CD14-positive monocyte (primary cell): ENCODE measurements at regions not wholly inside any gene's neighbourhood (a gene's known extent, or its start where the extent isn't known, plus 50 kb on each side); places are given as distances from the start of the nearest gene placed in this dataset.

Source experiments
- DNase-seq, 3 donors: peaks; one replicate each; pipeline ENCODE4 v3.0.0-alpha.2; 2011 to 2022
- H2AFZ ChIP-seq: 2 replicates; pipeline ENCODE4 v1.6.0; 2012; ENCODE audit warnings: mild to moderate bottlenecking, low read depth, low read length, inconsistent platforms; ENCODE audit not compliant: insufficient read depth, poor library complexity, severe bottlenecking
- H3K27ac ChIP-seq, 2 donors: 1 replicate in 1 of 2; 2 replicates in 1 of 2; pipeline ENCODE4 v1.5.1; 2012 to 2013; ENCODE audit warnings: low read length in 2 of 2, control low read depth in 1 of 2, inconsistent platforms in 1 of 2, low read depth in 1 of 2, mild to moderate bottlenecking in 1 of 2
- H3K27me3 ChIP-seq, 2 donors: one replicate each; pipeline versions ENCODE4 v1.6.0 to v1.6.1; 2011 to 2013; ENCODE audit warnings: low read length in 2 of 2; ENCODE audit not compliant: control insufficient read depth in 2 of 2, insufficient read depth in 2 of 2
- H3K36me3 ChIP-seq, 2 donors: replicated peaks in 1 of 2; 1 replicate in 1 of 2; 2 replicates in 1 of 2; pipeline versions ENCODE4 v1.5.1 to v1.6.1; 2012 to 2013; ENCODE audit warnings: low read length in 2 of 2, control low read depth in 1 of 2, inconsistent platforms in 1 of 2, mild to moderate bottlenecking in 1 of 2; ENCODE audit not compliant: insufficient read depth in 2 of 2, control insufficient read depth in 1 of 2
- H3K4me1 ChIP-seq, 2 donors: 1 replicate in 1 of 2; 2 replicates in 1 of 2; pipeline versions ENCODE4 v1.5.1 to v1.6.1; 2012 to 2013; ENCODE audit warnings: low read length in 2 of 2, control low read depth in 1 of 2, inconsistent platforms in 1 of 2, mild to moderate bottlenecking in 1 of 2, moderate library complexity in 1 of 2; ENCODE audit not compliant: insufficient read depth in 2 of 2, control insufficient read depth in 1 of 2
- H3K4me2 ChIP-seq: replicated peaks from 2 replicates; pipeline ENCODE3; 2012; ENCODE audit warnings: low read length, moderate library complexity, mild to moderate bottlenecking; ENCODE audit not compliant: poor library complexity, severe bottlenecking; ENCODE audit errors: extremely low read depth
- H3K4me3 ChIP-seq, 3 experiments: fragments of 200-600 bp in 1 of 3; sonication (generic) in 1 of 3; replicated peaks in 1 of 3; 1 replicate in 2 of 3; 2 replicates in 1 of 3; pipeline ENCODE4 v1.5.1; 2011 to 2013; ENCODE audit warnings: low read length in 3 of 3, mild to moderate bottlenecking in 3 of 3, control low read depth in 2 of 3, low read depth in 2 of 3, inconsistent platforms in 1 of 3, moderate library complexity in 1 of 3
- H3K79me2 ChIP-seq: 2 replicates; pipeline ENCODE4 v1.6.0; 2012; ENCODE audit warnings: mild to moderate bottlenecking, control low read depth, inconsistent platforms, low read length, moderate library complexity; ENCODE audit not compliant: insufficient read depth
- H3K9ac ChIP-seq: 2 replicates; pipeline ENCODE4 v1.6.0; 2017; ENCODE audit warnings: low read length, mild to moderate bottlenecking; ENCODE audit not compliant: insufficient read depth, poor library complexity, severe bottlenecking
- H3K9me3 ChIP-seq, 2 donors: replicated peaks in 1 of 2; 1 replicate in 1 of 2; 2 replicates in 1 of 2; pipeline versions ENCODE4 v1.5.1 to v1.6.1; 2012 to 2013; ENCODE audit warnings: low read length in 2 of 2, control low read depth in 1 of 2; ENCODE audit not compliant: control insufficient read depth in 1 of 2, insufficient read depth in 1 of 2
- H4K20me1 ChIP-seq: 2 replicates; pipeline ENCODE4 v1.6.0; 2012; ENCODE audit warnings: mild to moderate bottlenecking, low read length, control low read depth, moderate library complexity; ENCODE audit not compliant: insufficient read depth
- H3K27ac Mint-ChIP-seq, 7 donors: one replicate each; pipeline ENCODE4 v1.8.0; 2020; ENCODE audit warnings: mild to moderate bottlenecking in 7 of 7, mixed read lengths in 7 of 7, moderate library complexity in 6 of 7, inconsistent platforms in 2 of 7
- H3K27me3 Mint-ChIP-seq, 3 donors: one replicate each; pipeline ENCODE4 v1.8.0; 2021 to 2022; ENCODE audit warnings: low read depth in 3 of 3, mild to moderate bottlenecking in 3 of 3, mixed read lengths in 3 of 3, moderate library complexity in 3 of 3, inconsistent platforms in 1 of 3
- H3K36me3 Mint-ChIP-seq, 2 donors: one replicate each; pipeline ENCODE4 v1.8.0; 2020; ENCODE audit warnings: mixed read lengths in 2 of 2, inconsistent platforms in 1 of 2, mild to moderate bottlenecking in 1 of 2
- H3K4me1 Mint-ChIP-seq: one replicate; pipeline ENCODE4 v1.8.0; 2020; ENCODE audit warnings: mild to moderate bottlenecking, mixed read lengths
- H3K4me3 Mint-ChIP-seq, 2 donors: one replicate each; pipeline ENCODE4 v1.8.0; 2020; ENCODE audit warnings: mild to moderate bottlenecking in 2 of 2, mixed read lengths in 2 of 2, moderate library complexity in 1 of 2
- H3K9me3 Mint-ChIP-seq, 7 donors: one replicate each; pipeline ENCODE4 v1.8.0; 2020 to 2022; ENCODE audit warnings: mixed read lengths in 7 of 7, mild to moderate bottlenecking in 6 of 7, moderate library complexity in 6 of 7, inconsistent platforms in 2 of 7
- WGBS: methylation state at CpG from one replicate; pipeline ENCODE4 v1.1.5; 2013; ENCODE audit warnings: missing lambda C conversion rate; ENCODE audit not compliant: insufficient coverage; 5-methylcytosine and 5-hydroxymethylcytosine counted together
- intact Hi-C, 2 donors: fragments of 100-400 bp; cut with micrococcal nuclease; formaldehyde crosslinking; loops; one replicate each; pipeline versions ENCODE4 v1.15.0 to v1.15.1; 2023
- TF ChIP-seq, protein P1 (sequence below): fragments of 200-600 bp; IDR thresholded peaks from one replicate; pipeline ENCODE4 v1.8.0; 2022; ENCODE audit warnings: antibody characterized with exemption, mild to moderate bottlenecking

- no CpG with 5 or more reads among the region's 2 CpGs for WGBS
- no peak overlapping the region for H3K4me3 ChIP-seq
- intact Hi-C loops: no loop called here
- TF ChIP-seq, protein P1, sequence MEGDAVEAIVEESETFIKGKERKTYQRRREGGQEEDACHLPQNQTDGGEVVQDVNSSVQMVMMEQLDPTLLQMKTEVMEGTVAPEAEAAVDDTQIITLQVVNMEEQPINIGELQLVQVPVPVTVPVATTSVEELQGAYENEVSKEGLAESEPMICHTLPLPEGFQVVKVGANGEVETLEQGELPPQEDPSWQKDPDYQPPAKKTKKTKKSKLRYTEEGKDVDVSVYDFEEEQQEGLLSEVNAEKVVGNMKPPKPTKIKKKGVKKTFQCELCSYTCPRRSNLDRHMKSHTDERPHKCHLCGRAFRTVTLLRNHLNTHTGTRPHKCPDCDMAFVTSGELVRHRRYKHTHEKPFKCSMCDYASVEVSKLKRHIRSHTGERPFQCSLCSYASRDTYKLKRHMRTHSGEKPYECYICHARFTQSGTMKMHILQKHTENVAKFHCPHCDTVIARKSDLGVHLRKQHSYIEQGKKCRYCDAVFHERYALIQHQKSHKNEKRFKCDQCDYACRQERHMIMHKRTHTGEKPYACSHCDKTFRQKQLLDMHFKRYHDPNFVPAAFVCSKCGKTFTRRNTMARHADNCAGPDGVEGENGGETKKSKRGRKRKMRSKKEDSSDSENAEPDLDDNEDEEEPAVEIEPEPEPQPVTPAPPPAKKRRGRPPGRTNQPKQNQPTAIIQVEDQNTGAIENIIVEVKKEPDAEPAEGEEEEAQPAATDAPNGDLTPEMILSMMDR: no peak
- H3K27me3 Mint-ChIP-seq: no peaks in the 10 kb centered on the region
- H3K27ac Mint-ChIP-seq: no peak overlapping the region
- no peaks in the 10 kb centered on the region for H3K4me1 ChIP-seq
- no peaks in the 10 kb centered on the region for H3K36me3 Mint-ChIP-seq
- H3K4me1 Mint-ChIP-seq: no peaks in the 10 kb centered on the region
- DNase-seq: no peak
- no peaks in the 10 kb centered on the region for H3K36me3 ChIP-seq
- H3K4me2 ChIP-seq: no peak overlapping the region
- H3K27me3 ChIP-seq: no peaks in the 10 kb centered on the region
- H2AFZ ChIP-seq: no peak overlapping the region
- no peaks in the 10 kb centered on the region for H3K79me2 ChIP-seq
- H4K20me1 ChIP-seq: no peaks in the 10 kb centered on the region
- H3K9me3 Mint-ChIP-seq: peaks cover 0 to 3% (median 2%) of the 10 kb centered on the region in 7 donors
- no peak overlapping the region for H3K27ac ChIP-seq
- peaks cover 0 to 11% of the 10 kb centered on the region in 2 donors for H3K9me3 ChIP-seq
- no peak overlapping the region for H3K9ac ChIP-seq
- H3K4me3 Mint-ChIP-seq: no peak overlapping the region
Measured at GRCh38 chr6:97771372-97771771, 488.4 kb upstream of the MMS22L start.

GRCh38 chr6:97775012-97775411 is 492.0 kb upstream of the MMS22L start:
- WGBS: 97% methylated on average over 3 of the region's 5 CpGs
- no peaks in the 10 kb centered on the region for H3K27me3 ChIP-seq
- peaks cover 0 to 1% (median 0%) of the 10 kb centered on the region in 3 donors for H3K27me3 Mint-ChIP-seq
- H3K9me3 ChIP-seq: peaks cover 0 to 11% of the 10 kb centered on the region in 2 donors
- no peaks in the 10 kb centered on the region for H3K4me1 Mint-ChIP-seq
- no peaks in the 10 kb centered on the region for H3K79me2 ChIP-seq
- H3K36me3 Mint-ChIP-seq: no peaks in the 10 kb centered on the region
- intact Hi-C loops: no loop called here
- H3K9me3 Mint-ChIP-seq: peaks cover 0 to 7% (median 2%) of the 10 kb centered on the region in 7 donors
- H3K9ac ChIP-seq: no peak overlapping the region
- H3K4me3 ChIP-seq: no peak overlapping the region
- no peaks in the 10 kb centered on the region for H3K36me3 ChIP-seq
- no peaks in the 10 kb centered on the region for H4K20me1 ChIP-seq
- H3K4me3 Mint-ChIP-seq: no peak overlapping the region
- no peak for DNase-seq
- H3K4me1 ChIP-seq: no peaks in the 10 kb centered on the region
- no peak overlapping the region for H3K27ac Mint-ChIP-seq
- H3K27ac ChIP-seq: no peak overlapping the region
- H3K4me2 ChIP-seq: no peak overlapping the region
- TF ChIP-seq, protein P1: no peak
- H2AFZ ChIP-seq: no peak overlapping the region
